Tibial nerve (tissue), 4 donors: ENCODE measurements at regions not wholly inside any gene's neighbourhood (a gene's known extent, or its start where the extent isn't known, plus 50 kb on each side); places are given as distances from the start of the nearest gene placed in this dataset. TPM values are rescaled to one million over a fixed set of nuclear protein-coding genes. Genes with fewer than 3 reads are reported as not detected.

Source experiments
- DNase-seq, 2 donors: peaks; one replicate each; pipeline ENCODE4 v3.0.0-alpha.2; 2019; ENCODE audit warnings: low spot score in 2 of 2
- H3K27ac ChIP-seq, 4 donors: fragments of 200-600 bp; sonication (generic) in 3 of 4; one replicate each; pipeline ENCODE4 v1.5.1; 2017 to 2019; ENCODE audit warnings: mild to moderate bottlenecking in 1 of 4
- H3K27me3 ChIP-seq, 2 donors: fragments of 200-600 bp; sonication (generic) in 1 of 2; one replicate each; pipeline versions ENCODE4 v1.5.1 to v1.6.0; 2017 to 2019
- H3K36me3 ChIP-seq, 3 donors: fragments of 200-600 bp; sonication (generic); one replicate each; pipeline ENCODE4 v1.5.1; 2018 to 2019
- H3K4me1 ChIP-seq, 4 donors: fragments of 200-600 bp; sonication (generic) in 3 of 4; one replicate each; pipeline ENCODE4 v1.5.1; 2017 to 2019
- H3K4me3 ChIP-seq, 4 donors: fragments of 200-600 bp; sonication (generic) in 3 of 4; one replicate each; pipeline ENCODE4 v1.5.1; 2017 to 2019; ENCODE audit warnings: mild to moderate bottlenecking in 1 of 4, moderate library complexity in 1 of 4
- H3K9me3 ChIP-seq, 4 donors: fragments of 200-600 bp; sonication (generic) in 3 of 4; one replicate each; pipeline ENCODE4 v1.5.1; 2017 to 2019
- CTCF ChIP-seq, 5 experiments: fragments of 200-600 bp in 3 of 5; fragments of 450-650 bp in 2 of 5; sonication (generic) in 3 of 5; IDR thresholded peaks; one replicate each; pipeline ENCODE4 v1.5.1; 2016 to 2019; ENCODE audit warnings: antibody characterized with exemption in 5 of 5, mild to moderate bottlenecking in 3 of 5, moderate library complexity in 2 of 5
- EP300 ChIP-seq, 2 donors: sonication (generic); formaldehyde crosslinking; IDR thresholded peaks; one replicate each; pipeline ENCODE4 v1.6.1; 2017; ENCODE audit warnings: antibody characterized with exemption in 2 of 2, mild to moderate bottlenecking in 1 of 2
- POLR2A ChIP-seq, 2 donors: fragments of 450-650 bp; IDR thresholded peaks; one replicate each; pipeline ENCODE4 v1.6.1; 2017; ENCODE audit warnings: antibody characterized with exemption in 2 of 2, mild to moderate bottlenecking in 2 of 2, moderate library complexity in 2 of 2
- WGBS, 2 donors: methylation state at CpG; one replicate each; pipeline ENCODE4 v1.1.5; 2018; 5-methylcytosine and 5-hydroxymethylcytosine counted together
- small RNA-seq: library from RNA; depleted of rRNA; stranded (forward); fragments of <200 nt; gene quantifications from one replicate; pipeline ENCODE3, GENCODE V24; 2016

GRCh38 chr9:32334112-32334511, 50.3 kb upstream of the ACO1 start:
- H3K27ac ChIP-seq: no peak overlapping the region
- TF ChIP-seq CTCF (IDR thresholded peaks at IDR 0.05): no peak
- TF ChIP-seq POLR2A (IDR thresholded peaks at IDR 0.05): no peak
- TF ChIP-seq EP300 (IDR thresholded peaks at IDR 0.05): no peak
- WGBS, 2 donors: 91 to 96% methylated on average over 7 of the region's 7 CpGs

More at GRCh38 chr9:32334112-32334511, 50.3 kb upstream of the ACO1 start:
- H3K4me1 ChIP-seq: no peaks in the 10 kb centered on the region
- no peak for DNase-seq
- no peak overlapping the region for H3K4me3 ChIP-seq
- no peaks in the 10 kb centered on the region for H3K36me3 ChIP-seq
- no peaks in the 10 kb centered on the region for H3K9me3 ChIP-seq
- H3K27me3 ChIP-seq: no peaks in the 10 kb centered on the region

Small RNA genes lying in the stretch of these regions (small RNA-seq; reads per million reads assigned to genes)
- 1.5 reads per million, percentile 46 among the genes with 10 or more reads in this experiment for gene MIR873
- not detected for gene MIR876
- gene RNA5SP281: not detected
